Liver (tissue), 8 donors: ENCODE measurements at regions not wholly inside any gene's neighbourhood (a gene's known extent, or its start where the extent isn't known, plus 50 kb on each side); places are given as distances from the start of the nearest gene placed in this dataset.

Experiments
- DNase-seq: peaks from one replicate; pipeline ENCODE4 v3.0.0-alpha.2; 2017; ENCODE audit warnings: low spot score
- H3K27ac ChIP-seq, 2 donors: one replicate each; pipeline ENCODE4 v1.7.0; 2013; ENCODE audit warnings: inconsistent platforms in 2 of 2, low read length in 2 of 2, control low read depth in 1 of 2, low read depth in 1 of 2, mild to moderate bottlenecking in 1 of 2
- H3K27me3 ChIP-seq, 4 donors: one replicate each; pipeline versions ENCODE4 v1.6.1 to v1.7.0; 2013; ENCODE audit warnings: low read length in 3 of 4, inconsistent platforms in 1 of 4, mild to moderate bottlenecking in 1 of 4, moderate library complexity in 1 of 4; ENCODE audit not compliant: control insufficient read depth in 4 of 4, insufficient read depth in 4 of 4
- H3K36me3 ChIP-seq, 4 donors: one replicate each; pipeline versions ENCODE4 v1.6.1 to v1.7.0; 2013; ENCODE audit warnings: low read length in 3 of 4, mild to moderate bottlenecking in 3 of 4, low read depth in 1 of 4, moderate library complexity in 1 of 4; ENCODE audit not compliant: control insufficient read depth in 4 of 4, insufficient read depth in 3 of 4
- H3K4me1 ChIP-seq, 4 donors: one replicate each; pipeline versions ENCODE4 v1.6.1 to v1.7.0; 2013; ENCODE audit warnings: low read length in 3 of 4, mild to moderate bottlenecking in 3 of 4, moderate library complexity in 1 of 4; ENCODE audit not compliant: control insufficient read depth in 4 of 4, insufficient read depth in 4 of 4
- H3K4me3 ChIP-seq, 3 donors: one replicate each; pipeline versions ENCODE4 v1.6.1 to v1.7.0; 2013; ENCODE audit warnings: low read length in 3 of 3, control low read depth in 1 of 3, low read depth in 1 of 3, mild to moderate bottlenecking in 1 of 3
- H3K9ac ChIP-seq, 2 donors: one replicate each; pipeline ENCODE4 v1.7.0; 2013; ENCODE audit warnings: low read length in 2 of 2, mild to moderate bottlenecking in 2 of 2, moderate library complexity in 2 of 2, control low read depth in 1 of 2, low read depth in 1 of 2
- H3K9me3 ChIP-seq, 4 donors: one replicate each; pipeline versions ENCODE4 v1.6.1 to v1.7.0; 2013; ENCODE audit warnings: low read length in 3 of 4; ENCODE audit not compliant: control insufficient read depth in 4 of 4
- ATF3 ChIP-seq: IDR thresholded peaks from 2 replicates; pipeline ENCODE4 v1.6.1; 2016; ENCODE audit warnings: antibody characterized with exemption
- EGR1 ChIP-seq, 2 donors: IDR thresholded peaks; 2 replicates each; pipeline ENCODE4 v1.6.1; 2016 to 2018; ENCODE audit warnings: antibody characterized with exemption in 2 of 2, low read depth in 2 of 2
- FOXA1 ChIP-seq: IDR thresholded peaks from 2 replicates; pipeline ENCODE4 v1.6.1; 2016; ENCODE audit warnings: antibody characterized with exemption
- FOXA2 ChIP-seq: IDR thresholded peaks from 2 replicates; pipeline ENCODE4 v1.6.1; 2016; ENCODE audit warnings: antibody characterized with exemption
- GABPA ChIP-seq, 2 donors: IDR thresholded peaks in 1 of 2; conservative IDR thresholded peaks in 1 of 2; 2 replicates each; pipeline ENCODE4 v1.6.1; 2016; ENCODE audit warnings: antibody characterized with exemption in 2 of 2, mild to moderate bottlenecking in 1 of 2, moderate library complexity in 1 of 2
- HNF4A ChIP-seq, 2 donors: conservative IDR thresholded peaks; 2 replicates each; pipeline ENCODE4 v1.6.1; 2016; ENCODE audit warnings: antibody characterized with exemption in 2 of 2, mild to moderate bottlenecking in 2 of 2
- HNF4G ChIP-seq: IDR thresholded peaks from 2 replicates; pipeline ENCODE4 v1.6.1; 2016; ENCODE audit warnings: antibody characterized with exemption
- JUND ChIP-seq, 2 donors: IDR thresholded peaks; 2 replicates each; pipeline ENCODE4 v1.6.1; 2016; ENCODE audit warnings: antibody characterized with exemption in 2 of 2
- MAX ChIP-seq: IDR thresholded peaks from 2 replicates; pipeline ENCODE4 v1.6.1; 2016; ENCODE audit warnings: antibody characterized with exemption
- NR2F2 ChIP-seq: IDR thresholded peaks from 2 replicates; pipeline ENCODE4 v1.6.1; 2016; ENCODE audit warnings: antibody characterized with exemption
- RAD21 ChIP-seq, 2 donors: IDR thresholded peaks; 2 replicates each; pipeline ENCODE4 v1.6.1; 2016; ENCODE audit warnings: antibody characterized with exemption in 2 of 2, mild to moderate bottlenecking in 2 of 2
- REST ChIP-seq: IDR thresholded peaks from 2 replicates; pipeline ENCODE4 v1.6.1; 2016; ENCODE audit warnings: antibody characterized with exemption, mild to moderate bottlenecking
- RXRA ChIP-seq, 2 donors: IDR thresholded peaks; 2 replicates each; pipeline ENCODE4 v1.6.1; 2017 to 2018; ENCODE audit warnings: antibody characterized with exemption in 2 of 2, mild to moderate bottlenecking in 1 of 2
- SP1 ChIP-seq: IDR thresholded peaks from 2 replicates; pipeline ENCODE4 v1.6.1; 2018; ENCODE audit warnings: antibody characterized with exemption, mild to moderate bottlenecking
- TAF1 ChIP-seq: conservative IDR thresholded peaks from 2 replicates; pipeline ENCODE4 v1.6.1; 2016; ENCODE audit warnings: antibody characterized with exemption, mild to moderate bottlenecking
- YY1 ChIP-seq: IDR thresholded peaks from 2 replicates; pipeline ENCODE4 v1.6.1; 2016; ENCODE audit warnings: antibody characterized with exemption, mild to moderate bottlenecking
- WGBS: extraction: QIAGEN DNeasy Blood & Tissue Kit; methylation state at CpG from one replicate; pipeline ENCODE4 v1.1.7; 2013; 5-methylcytosine and 5-hydroxymethylcytosine counted together
- TF ChIP-seq, protein P1 (sequence below): fragments of 150-350 bp; IDR thresholded peaks from 2 replicates; pipeline ENCODE4 v1.5.1; 2017; ENCODE audit warnings: improper control_type of control experiment, low read depth, low read length; ENCODE audit not compliant: missing input control
- TF ChIP-seq, protein P2 (sequence below): IDR thresholded peaks from 2 replicates; pipeline ENCODE4 v1.6.1; 2016; ENCODE audit warnings: antibody characterized with exemption
- donor health status: healthy.
- donor health status: healthy.
- donor health status: healthy.
- donor health status: healthy.
- donor health status: healthy.

- Histone ChIP-seq H3K4me1 (no peaks in the 10 kb centered on the region), H3K4me3 (no peak overlapping the region), H3K9me3 (peaks cover 0 to 13% (median 0%) of the 10 kb centered on the region in 4 donors), H3K27ac (no peak overlapping the region), H3K9ac (no peak overlapping the region), H3K36me3 (no peaks in the 10 kb centered on the region), H3K27me3 (no peaks in the 10 kb centered on the region)
- no peak for DNase-seq
- 99% methylated on average over 2 of the region's 2 CpGs for WGBS
- TF ChIP-seq, protein P1, sequence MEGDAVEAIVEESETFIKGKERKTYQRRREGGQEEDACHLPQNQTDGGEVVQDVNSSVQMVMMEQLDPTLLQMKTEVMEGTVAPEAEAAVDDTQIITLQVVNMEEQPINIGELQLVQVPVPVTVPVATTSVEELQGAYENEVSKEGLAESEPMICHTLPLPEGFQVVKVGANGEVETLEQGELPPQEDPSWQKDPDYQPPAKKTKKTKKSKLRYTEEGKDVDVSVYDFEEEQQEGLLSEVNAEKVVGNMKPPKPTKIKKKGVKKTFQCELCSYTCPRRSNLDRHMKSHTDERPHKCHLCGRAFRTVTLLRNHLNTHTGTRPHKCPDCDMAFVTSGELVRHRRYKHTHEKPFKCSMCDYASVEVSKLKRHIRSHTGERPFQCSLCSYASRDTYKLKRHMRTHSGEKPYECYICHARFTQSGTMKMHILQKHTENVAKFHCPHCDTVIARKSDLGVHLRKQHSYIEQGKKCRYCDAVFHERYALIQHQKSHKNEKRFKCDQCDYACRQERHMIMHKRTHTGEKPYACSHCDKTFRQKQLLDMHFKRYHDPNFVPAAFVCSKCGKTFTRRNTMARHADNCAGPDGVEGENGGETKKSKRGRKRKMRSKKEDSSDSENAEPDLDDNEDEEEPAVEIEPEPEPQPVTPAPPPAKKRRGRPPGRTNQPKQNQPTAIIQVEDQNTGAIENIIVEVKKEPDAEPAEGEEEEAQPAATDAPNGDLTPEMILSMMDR = no peak
- TF ChIP-seq RAD21 (IDR thresholded peaks at IDR 0.05) (no peak), REST (no peak), FOXA1 (no peak), FOXA2 (no peak), MAX (no peak)
Observed at GRCh38 chr1:59154401-59154800, 142.5 kb upstream of the FGGY start.

GRCh38 chr1:59155351-59155750, 141.5 kb upstream of the FGGY start:
- Histone ChIP-seq H3K4me3 (no peak overlapping the region), H3K27me3 (no peaks in the 10 kb centered on the region), H3K27ac (no peak overlapping the region), H3K9me3 (peaks cover 0 to 13% (median 0%) of the 10 kb centered on the region in 4 donors), H3K9ac (no peak overlapping the region), H3K4me1 (no peaks in the 10 kb centered on the region), H3K36me3 (no peaks in the 10 kb centered on the region)
- WGBS = 95% methylated on average over 1 of the region's 1 CpG
- no peak for DNase-seq
- no peak for TF ChIP-seq ATF3
- TF ChIP-seq FOXA2 = no peak
- no peak for TF ChIP-seq SP1
- no peak for TF ChIP-seq REST
- no peak for TF ChIP-seq HNF4A (conservative IDR thresholded peaks at IDR 0.05)
- no peak for TF ChIP-seq RAD21 (IDR thresholded peaks at IDR 0.05)
- no peak for TF ChIP-seq YY1
- no peak for TF ChIP-seq EGR1 (IDR thresholded peaks at IDR 0.05; ENCODE audit: low read depth in 2 of 2)
- TF ChIP-seq, protein P1 = no peak
- TF ChIP-seq NR2F2 = no peak
- no peak for TF ChIP-seq TAF1
- no peak for TF ChIP-seq RXRA (IDR thresholded peaks at IDR 0.05)
- TF ChIP-seq, protein P2, sequence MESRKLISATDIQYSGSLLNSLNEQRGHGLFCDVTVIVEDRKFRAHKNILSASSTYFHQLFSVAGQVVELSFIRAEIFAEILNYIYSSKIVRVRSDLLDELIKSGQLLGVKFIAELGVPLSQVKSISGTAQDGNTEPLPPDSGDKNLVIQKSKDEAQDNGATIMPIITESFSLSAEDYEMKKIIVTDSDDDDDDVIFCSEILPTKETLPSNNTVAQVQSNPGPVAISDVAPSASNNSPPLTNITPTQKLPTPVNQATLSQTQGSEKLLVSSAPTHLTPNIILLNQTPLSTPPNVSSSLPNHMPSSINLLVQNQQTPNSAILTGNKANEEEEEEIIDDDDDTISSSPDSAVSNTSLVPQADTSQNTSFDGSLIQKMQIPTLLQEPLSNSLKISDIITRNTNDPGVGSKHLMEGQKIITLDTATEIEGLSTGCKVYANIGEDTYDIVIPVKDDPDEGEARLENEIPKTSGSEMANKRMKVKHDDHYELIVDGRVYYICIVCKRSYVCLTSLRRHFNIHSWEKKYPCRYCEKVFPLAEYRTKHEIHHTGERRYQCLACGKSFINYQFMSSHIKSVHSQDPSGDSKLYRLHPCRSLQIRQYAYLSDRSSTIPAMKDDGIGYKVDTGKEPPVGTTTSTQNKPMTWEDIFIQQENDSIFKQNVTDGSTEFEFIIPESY = no peak
- no peak for TF ChIP-seq GABPA (IDR thresholded peaks at IDR 0.05 in 1 of 2, conservative IDR thresholded peaks at IDR 0.05 in 1 of 2)
- no peak for TF ChIP-seq FOXA1
- TF ChIP-seq JUND (IDR thresholded peaks at IDR 0.05) = no peak
- no peak for TF ChIP-seq MAX
- TF ChIP-seq HNF4G = no peak
